ENCODE measurements at regions not wholly inside any gene's neighbourhood (a gene's known extent, or its start where the extent isn't known, plus 50 kb on each side); places are given as distances from the start of the nearest gene placed in this dataset.

GRCh38 chr5:42963412-42963811, 76.7 kb downstream of the ANXA2R start:
- H3K4me1 ChIP-seq (ENCODE audit: insufficient read depth) = no peaks in the 10 kb centered on the region

DNA sequence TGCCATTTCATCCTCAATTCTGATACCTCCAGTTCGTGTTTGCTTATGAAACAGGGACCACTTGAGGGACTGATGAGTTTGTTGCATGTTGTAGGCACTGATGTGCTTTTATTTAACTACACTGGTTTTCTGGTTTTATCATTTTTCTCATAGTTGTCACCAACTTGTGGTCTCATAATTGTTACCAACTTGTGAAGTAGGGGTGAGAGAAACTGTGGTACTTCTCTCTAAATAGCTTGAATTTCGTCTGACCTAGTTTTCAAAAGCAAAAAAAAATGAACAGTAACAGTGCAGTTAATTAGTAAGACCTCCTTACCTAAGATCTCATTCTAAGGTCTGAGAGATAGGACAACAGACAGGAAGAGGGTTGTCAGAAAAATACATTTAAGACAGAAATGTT, 78.0 kb downstream of the ANXA2R start:
- no peaks in the 10 kb centered on the region for H3K79me2 ChIP-seq
- no peak overlapping the region for H3K4me2 ChIP-seq
- H3K36me3 ChIP-seq (replicated peaks; ENCODE audit: insufficient read depth, low read depth) = no peaks in the 10 kb centered on the region
- WGBS (ENCODE audit: low lambda C conversion rate, missing lambda C conversion rate) = 79% methylated on average over 2 of the region's 2 CpGs
- no peaks in the 10 kb centered on the region for H3K27me3 ChIP-seq
- H4K20me1 ChIP-seq (ENCODE audit: insufficient read depth, poor library complexity, severe bottlenecking) = no peaks in the 10 kb centered on the region
- TF ChIP-seq, protein P1, sequence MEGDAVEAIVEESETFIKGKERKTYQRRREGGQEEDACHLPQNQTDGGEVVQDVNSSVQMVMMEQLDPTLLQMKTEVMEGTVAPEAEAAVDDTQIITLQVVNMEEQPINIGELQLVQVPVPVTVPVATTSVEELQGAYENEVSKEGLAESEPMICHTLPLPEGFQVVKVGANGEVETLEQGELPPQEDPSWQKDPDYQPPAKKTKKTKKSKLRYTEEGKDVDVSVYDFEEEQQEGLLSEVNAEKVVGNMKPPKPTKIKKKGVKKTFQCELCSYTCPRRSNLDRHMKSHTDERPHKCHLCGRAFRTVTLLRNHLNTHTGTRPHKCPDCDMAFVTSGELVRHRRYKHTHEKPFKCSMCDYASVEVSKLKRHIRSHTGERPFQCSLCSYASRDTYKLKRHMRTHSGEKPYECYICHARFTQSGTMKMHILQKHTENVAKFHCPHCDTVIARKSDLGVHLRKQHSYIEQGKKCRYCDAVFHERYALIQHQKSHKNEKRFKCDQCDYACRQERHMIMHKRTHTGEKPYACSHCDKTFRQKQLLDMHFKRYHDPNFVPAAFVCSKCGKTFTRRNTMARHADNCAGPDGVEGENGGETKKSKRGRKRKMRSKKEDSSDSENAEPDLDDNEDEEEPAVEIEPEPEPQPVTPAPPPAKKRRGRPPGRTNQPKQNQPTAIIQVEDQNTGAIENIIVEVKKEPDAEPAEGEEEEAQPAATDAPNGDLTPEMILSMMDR (IDR thresholded peaks at IDR 0.05; ENCODE audit: poor library complexity) = no peak
- TF ChIP-seq EZH2 (IDR thresholded peaks at IDR 0.05; ENCODE audit: borderline replicate concordance) = no peak
- no peak overlapping the region for H3K27ac ChIP-seq
- H3K9me3 ChIP-seq (ENCODE audit: low read depth) = no peaks in the 10 kb centered on the region
- no peaks in the 10 kb centered on the region for H3K9me2 ChIP-seq (replicated peaks; ENCODE audit: insufficient read depth)
- H2AFZ ChIP-seq = no peak overlapping the region
- no peaks in the 10 kb centered on the region for H3K4me1 ChIP-seq (ENCODE audit: insufficient read depth)
- no peak for DNase-seq (ENCODE audit: low spot score)
- H3K4me3 ChIP-seq = no peak overlapping the region

More at GRCh38 chr5:42963412-42963811, 76.7 kb downstream of the ANXA2R start:
- Histone ChIP-seq H3K36me3 (replicated peaks; ENCODE audit: insufficient read depth, low read depth) (no peaks in the 10 kb centered on the region), H2AFZ (no peak overlapping the region), H3K9me2 (replicated peaks; ENCODE audit: insufficient read depth) (no peaks in the 10 kb centered on the region), H3K27ac (no peak overlapping the region), H3K79me2 (no peaks in the 10 kb centered on the region), H4K20me1 (ENCODE audit: insufficient read depth, poor library complexity, severe bottlenecking) (no peaks in the 10 kb centered on the region), H3K9me3 (ENCODE audit: low read depth) (no peaks in the 10 kb centered on the region), H3K4me2 (no peak overlapping the region), H3K27me3 (no peaks in the 10 kb centered on the region), H3K4me3 (no peak overlapping the region)
- no peak for DNase-seq (ENCODE audit: low spot score)
- TF ChIP-seq, protein P1 (IDR thresholded peaks at IDR 0.05; ENCODE audit: poor library complexity) = no peak
- TF ChIP-seq EZH2phosphoT487 (IDR thresholded peaks at IDR 0.05; ENCODE audit: low read depth, severe bottlenecking, unreplicated experiment) (no peak), EZH2 (IDR thresholded peaks at IDR 0.05; ENCODE audit: borderline replicate concordance) (no peak)
- 92% methylated on average over 1 of the region's 1 CpG for WGBS (ENCODE audit: low lambda C conversion rate, missing lambda C conversion rate)

DNA sequence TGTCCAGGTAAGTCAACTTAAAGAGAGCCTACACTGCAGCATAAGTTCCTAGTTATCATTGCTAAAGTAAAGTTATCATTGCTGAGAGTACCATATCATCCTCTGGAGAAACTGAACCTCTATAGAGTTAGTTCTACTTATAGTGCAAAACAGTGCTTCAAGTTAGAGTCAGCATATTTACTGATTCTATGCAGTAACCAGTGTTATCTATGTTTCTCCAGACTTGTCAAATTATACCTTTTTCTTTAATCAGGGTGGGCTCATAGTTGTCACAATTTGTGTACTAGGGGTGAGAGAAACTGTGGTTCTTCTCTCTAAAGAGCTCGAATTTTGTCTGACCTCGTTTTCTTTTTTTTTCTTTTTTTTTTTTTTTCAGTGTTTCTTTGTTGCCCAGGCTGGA, 79.6 kb downstream of the ANXA2R start:
- H3K9me2 ChIP-seq (replicated peaks; ENCODE audit: insufficient read depth) = no peaks in the 10 kb centered on the region
- no peaks in the 10 kb centered on the region for H3K9me3 ChIP-seq (ENCODE audit: low read depth)
- no peak overlapping the region for H3K4me3 ChIP-seq
- WGBS (ENCODE audit: low lambda C conversion rate, missing lambda C conversion rate) = 68% methylated on average over 2 of the region's 2 CpGs
- H3K79me2 ChIP-seq = no peaks in the 10 kb centered on the region
- no peaks in the 10 kb centered on the region for H4K20me1 ChIP-seq (ENCODE audit: insufficient read depth, poor library complexity, severe bottlenecking)
- no peak overlapping the region for H3K27ac ChIP-seq
- no peak overlapping the region for H3K4me2 ChIP-seq
- no peak overlapping the region for H2AFZ ChIP-seq
- H3K27me3 ChIP-seq = no peaks in the 10 kb centered on the region
- no peaks in the 10 kb centered on the region for H3K36me3 ChIP-seq (replicated peaks; ENCODE audit: insufficient read depth, low read depth)
- no peak for DNase-seq (ENCODE audit: low spot score)
- TF ChIP-seq, protein P1 (IDR thresholded peaks at IDR 0.05; ENCODE audit: poor library complexity) = no peak
- TF ChIP-seq EZH2 (IDR thresholded peaks at IDR 0.05; ENCODE audit: borderline replicate concordance) (no peak), EZH2phosphoT487 (IDR thresholded peaks at IDR 0.05; ENCODE audit: low read depth, severe bottlenecking, unreplicated experiment) (no peak)
- no peaks in the 10 kb centered on the region for H3K4me1 ChIP-seq (ENCODE audit: insufficient read depth)

GRCh38 chr5:42956551-42956950, 83.6 kb downstream of the ANXA2R start:
- Histone ChIP-seq H3K27me3 (no peaks in the 10 kb centered on the region), H4K20me1 (ENCODE audit: insufficient read depth, poor library complexity, severe bottlenecking) (no peaks in the 10 kb centered on the region), H3K4me2 (no peak overlapping the region), H2AFZ (no peak overlapping the region), H3K4me1 (ENCODE audit: insufficient read depth) (no peaks in the 10 kb centered on the region), H3K27ac (no peak overlapping the region), H3K36me3 (replicated peaks; ENCODE audit: insufficient read depth, low read depth) (no peaks in the 10 kb centered on the region), H3K4me3 (no peak overlapping the region), H3K9me2 (replicated peaks; ENCODE audit: insufficient read depth) (no peaks in the 10 kb centered on the region), H3K79me2 (no peaks in the 10 kb centered on the region), H3K9me3 (ENCODE audit: low read depth) (no peaks in the 10 kb centered on the region)
- 98% methylated on average over 2 of the region's 2 CpGs for WGBS (ENCODE audit: low lambda C conversion rate, missing lambda C conversion rate)
- DNase-seq (ENCODE audit: low spot score) = no peak
- TF ChIP-seq, protein P1 (IDR thresholded peaks at IDR 0.05; ENCODE audit: poor library complexity) = no peak
- no peak for TF ChIP-seq EZH2 (IDR thresholded peaks at IDR 0.05; ENCODE audit: borderline replicate concordance)
- TF ChIP-seq EZH2phosphoT487 (IDR thresholded peaks at IDR 0.05; ENCODE audit: low read depth, severe bottlenecking, unreplicated experiment) = no peak

All from hepatocyte (in vitro differentiated cells).